ENCODE measurements at regions not wholly inside any gene's neighbourhood (a gene's known extent, or its start where the extent isn't known, plus 50 kb on each side); places are given as distances from the start of the nearest gene placed in this dataset.
A peak's percentile ranks its signal among the peaks of the same experiment; 100 is the strongest.

DNA sequence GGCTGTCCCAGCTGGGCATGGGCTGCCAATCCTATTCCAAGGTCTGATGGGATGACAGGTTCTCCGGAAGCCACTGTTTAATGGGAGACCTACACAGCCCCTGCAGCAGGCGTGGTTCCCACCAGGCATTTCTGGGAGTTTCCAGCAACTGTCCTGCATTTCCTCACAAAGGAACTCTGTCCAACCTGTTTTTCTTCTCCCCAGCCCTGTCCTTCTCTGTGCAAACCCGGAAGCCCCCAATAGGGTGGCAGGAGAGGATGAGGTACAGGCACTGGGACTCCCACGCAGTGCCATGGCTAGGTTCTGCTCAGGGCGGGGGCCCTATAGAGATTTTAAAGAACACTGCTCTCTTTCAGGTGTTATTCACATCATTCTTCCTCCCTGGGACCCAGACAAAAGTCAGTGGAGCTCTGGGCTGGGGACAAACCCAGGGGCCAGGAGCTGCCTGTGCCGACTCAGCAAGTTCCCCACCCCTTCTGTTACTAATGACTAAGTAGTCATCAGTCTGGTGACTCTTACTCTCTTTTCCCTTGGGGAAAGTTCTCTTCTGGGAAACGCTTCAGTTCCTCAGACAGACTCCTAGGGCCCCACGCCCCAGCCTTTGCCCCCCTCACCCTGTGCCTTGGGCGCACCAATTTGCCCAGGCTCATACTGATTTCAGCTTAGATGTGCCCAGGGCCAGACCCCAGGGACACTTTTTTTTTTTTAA is 97.7 kb downstream of the CD47 start:
- DNase-seq (ENCODE audit: low spot score) = no peak

DNA sequence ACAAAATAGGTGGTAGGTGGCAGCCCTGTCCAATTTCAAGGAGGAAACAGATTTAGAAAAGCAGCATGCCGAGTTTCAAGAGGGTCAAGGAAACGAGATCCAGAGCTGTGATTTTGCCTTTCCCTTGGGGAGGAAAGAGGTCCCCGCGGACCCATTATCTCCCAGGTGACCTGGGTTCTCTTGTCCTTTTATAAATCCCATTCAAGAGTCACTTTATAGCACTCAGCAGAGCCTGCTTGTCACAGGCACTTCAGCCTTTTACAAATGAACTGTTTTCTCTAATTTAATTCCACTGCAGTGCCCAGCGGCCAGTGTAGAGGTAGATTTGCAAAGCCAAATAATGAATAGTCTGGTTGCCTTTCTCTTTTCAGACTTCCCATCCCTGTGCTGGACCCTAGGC is 99.9 kb downstream of the CD47 start:
- DNase-seq (ENCODE audit: low spot score) = no peak

DNA sequence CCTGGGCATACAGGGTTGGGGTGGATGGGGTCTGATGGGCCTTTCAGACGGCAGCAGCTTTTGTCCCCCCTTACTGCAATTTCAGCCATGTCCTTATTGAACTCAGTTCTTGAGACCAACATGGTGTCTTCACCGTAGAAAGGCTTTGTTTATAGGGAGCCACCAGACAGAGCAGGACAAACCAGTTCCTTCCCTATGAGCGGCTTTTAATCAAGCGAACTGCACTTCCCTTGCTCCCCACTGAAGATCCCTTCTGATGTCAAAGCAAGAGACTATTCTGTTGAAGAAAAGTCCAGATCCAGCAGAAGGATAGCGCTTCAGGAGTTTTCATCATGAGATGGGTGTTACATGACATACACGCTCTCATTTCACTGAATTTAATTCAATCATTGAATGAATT is 100.4 kb downstream of the CD47 start:
- DNase-seq (ENCODE audit: low spot score) = no peak

DNA sequence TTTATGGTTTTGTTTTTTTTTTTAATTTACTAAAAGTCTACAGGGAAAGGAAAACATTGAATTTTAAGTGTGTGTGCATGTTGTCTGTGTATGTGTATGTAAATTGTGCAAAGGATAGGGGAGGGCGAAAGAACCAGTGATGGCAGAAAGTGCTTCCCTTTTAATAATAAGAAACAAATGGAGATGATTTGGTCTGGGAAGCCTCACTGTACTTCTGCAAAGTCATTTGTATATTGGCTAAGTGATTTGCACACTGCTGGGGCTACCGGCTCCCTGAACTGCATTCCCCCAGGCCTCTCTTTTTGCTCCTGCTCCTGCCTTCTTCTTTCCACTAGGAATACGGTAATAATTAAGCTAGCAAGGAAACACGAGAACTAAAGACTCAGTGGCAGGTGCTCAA is 101.2 kb downstream of the CD47 start:
- DNase-seq (ENCODE audit: low spot score) = no peak

DNA sequence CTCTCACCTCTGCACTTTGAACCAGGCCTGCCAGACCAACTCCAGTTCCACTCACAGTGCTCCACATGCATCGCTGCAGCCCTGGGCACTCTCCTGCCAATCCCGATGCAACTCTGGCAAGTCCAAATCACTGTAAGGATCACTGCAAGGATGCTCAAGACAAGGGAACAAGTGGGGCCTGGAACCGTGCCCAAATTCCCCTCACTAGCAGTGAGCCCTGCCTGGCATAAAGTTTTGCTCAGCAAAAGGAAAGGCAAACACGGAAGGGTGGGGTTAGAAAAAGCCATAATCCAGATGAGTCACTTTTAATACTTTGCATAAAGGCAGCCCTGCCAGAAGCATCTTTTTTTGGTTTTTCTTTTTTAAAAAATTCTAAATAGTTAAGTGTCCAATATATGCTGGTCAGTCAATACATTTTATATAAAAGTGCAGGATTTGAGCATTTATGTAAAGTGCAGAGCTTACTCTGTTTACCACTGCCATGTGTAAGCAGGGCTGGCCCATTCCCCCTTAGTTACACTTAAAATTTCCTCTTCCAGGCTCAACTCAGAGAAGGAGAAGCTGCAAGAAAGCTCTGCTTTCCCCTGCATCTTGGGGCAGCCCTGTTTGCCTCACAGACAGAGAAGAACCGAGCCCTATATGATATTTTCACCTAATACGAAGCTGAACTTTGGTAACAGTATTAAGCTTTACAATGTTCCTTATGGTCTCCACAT is 102.2 kb downstream of the CD47 start:
- DNase-seq (ENCODE audit: low spot score) = no peak

DNA sequence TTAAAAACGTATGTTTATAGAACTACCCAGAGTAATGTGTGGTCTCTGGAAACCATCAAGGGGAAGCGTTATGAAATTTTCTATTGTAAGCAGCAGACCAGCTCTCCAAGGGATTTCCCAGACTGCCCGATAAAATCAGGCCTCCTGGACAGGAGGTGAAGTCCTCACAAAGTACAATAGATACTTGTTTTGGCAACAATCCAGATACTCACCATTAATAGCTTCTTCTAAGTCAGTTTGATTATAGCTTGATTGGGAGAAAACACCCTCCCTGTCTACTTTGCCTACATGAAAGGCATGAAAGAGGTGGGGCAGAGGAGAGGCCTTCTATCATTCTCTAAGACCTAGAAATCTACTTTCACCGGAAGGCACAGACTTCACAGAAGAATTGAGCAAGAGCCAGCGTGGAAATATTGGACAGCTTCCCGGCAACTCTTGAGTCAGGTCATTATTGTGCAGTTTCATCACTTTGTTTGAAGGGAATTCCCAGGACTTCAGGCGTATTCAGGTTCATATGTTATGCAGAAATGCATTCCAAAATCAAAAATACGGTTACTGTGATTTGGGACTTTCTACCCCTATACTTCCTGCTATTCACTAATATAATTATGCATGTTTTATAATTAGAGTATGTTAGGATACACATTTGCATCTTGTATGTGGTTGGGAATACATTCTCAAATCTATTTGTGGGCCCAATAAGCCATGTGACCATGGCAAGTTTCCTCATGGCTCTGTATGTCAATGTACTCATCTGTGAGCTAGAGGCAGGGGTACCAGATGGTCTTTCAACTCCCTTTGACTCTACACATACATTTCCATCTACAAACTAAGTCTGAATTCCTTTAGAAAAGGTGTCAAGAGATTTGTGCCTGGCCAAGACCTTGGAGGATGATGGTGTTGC is 103.5 kb downstream of the CD47 start:
- DNase-seq (ENCODE audit: low spot score) = peak; percentile 40

DNA sequence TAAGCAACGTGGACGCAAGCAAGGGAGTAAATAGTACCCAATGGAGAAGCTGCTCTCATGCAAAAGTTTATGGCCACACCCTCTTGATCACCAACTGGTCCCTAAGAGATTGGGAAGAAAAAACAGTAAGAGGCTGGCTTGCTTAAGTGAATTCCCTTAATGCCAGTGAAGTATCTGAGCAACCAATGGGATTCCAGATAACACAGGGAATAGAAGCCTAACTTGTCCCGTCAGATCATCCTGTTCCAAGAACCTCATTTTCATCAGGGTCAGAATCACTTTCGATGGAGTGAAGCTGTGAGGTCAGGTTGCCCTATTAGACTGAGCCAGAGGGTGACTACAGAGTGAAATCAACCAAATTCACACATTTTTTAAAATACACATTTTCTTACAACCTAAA is 104.3 kb downstream of the CD47 start:
- DNase-seq (ENCODE audit: low spot score) = no peak

DNA sequence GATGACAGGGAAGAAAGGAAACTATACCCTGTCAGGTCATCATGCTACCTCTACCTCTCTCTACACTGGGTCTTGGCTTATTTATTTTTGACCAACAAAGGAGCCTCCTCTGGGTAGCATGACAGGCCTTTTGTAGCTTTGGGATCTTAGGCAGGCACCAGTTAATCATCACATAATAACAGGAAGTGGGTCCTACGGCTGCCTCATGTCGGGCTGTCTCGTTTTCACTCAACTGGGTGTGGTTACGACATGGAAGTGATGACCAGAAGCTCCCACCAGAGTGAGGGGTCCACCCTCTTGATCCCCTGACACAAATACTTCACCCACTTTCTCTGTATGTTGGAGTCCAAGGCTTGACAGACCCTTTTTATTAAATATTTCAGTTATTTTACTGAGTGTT is 105.3 kb downstream of the CD47 start:
- no peak for DNase-seq (ENCODE audit: low spot score)

DNA sequence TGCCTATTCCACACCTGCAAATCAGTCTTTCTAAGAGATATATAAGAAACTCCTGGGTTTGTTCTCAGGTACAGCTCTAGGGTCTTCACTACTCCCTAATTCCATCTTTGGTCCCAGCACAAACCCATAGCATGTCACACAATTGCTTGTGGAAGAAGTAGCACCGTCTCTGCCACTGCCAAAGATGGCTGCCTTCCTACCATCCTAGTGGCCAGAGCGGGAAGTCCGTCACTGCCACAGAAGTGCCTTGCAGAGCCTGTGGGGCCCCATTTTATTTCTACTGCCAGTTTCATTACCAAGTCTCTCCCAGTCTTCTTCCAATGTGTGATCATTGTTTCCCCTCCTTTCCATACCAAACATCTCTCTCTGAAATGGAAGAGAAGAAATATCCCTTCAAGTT is 107.6 kb downstream of the CD47 start:
- DNase-seq (ENCODE audit: low spot score) = no peak

DNA sequence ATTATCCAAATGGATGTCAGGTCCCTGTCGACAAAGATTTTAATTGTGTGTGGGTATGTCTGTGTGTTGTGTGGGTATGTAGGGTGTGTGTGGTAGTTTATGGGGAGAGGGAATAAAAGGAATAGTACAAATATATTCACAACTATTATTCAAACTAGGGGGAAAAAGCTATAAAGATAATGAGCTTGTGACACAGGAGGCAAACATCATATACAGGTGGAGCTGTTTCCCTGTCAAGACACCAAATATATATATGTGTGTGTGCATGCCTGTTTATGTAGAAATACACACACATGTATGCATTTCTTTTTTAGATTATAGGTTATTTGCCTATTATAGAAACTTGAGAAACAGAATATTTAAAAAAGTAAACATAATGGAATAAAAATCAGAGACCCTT is 108.7 kb downstream of the CD47 start:
- DNase-seq (ENCODE audit: low spot score) = no peak

DNA sequence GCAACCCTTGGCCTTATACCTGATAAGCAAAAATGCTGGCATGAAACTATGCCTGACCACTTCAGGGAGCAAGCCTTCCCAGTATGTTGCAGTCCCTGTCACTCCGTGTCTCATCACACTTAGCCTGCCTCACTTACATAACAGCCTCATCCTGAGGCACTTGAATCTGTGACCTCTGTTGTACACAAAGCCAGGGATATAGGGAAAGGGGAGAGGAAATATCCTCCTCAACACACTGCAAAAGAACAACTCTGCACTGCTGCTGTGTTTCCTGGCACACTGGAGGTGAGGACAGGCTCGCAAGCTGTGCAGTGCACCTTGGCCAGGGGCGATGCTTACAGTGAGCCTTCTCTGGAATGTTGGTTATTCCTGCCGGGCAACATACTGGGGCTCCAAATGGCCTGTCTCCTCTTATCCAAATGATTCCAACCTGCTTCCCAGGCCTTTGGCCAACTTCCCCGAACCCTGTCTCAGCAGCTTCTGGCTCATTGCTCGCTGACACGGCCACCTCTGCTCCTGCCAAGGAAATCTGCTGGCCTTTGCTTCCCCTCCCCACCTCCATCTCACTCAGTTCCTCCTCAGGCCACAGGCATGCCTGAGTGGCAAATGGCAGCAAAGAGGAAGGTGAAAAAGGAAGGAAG is 109.2 kb downstream of the CD47 start:
- no peak for DNase-seq (ENCODE audit: low spot score)

DNA sequence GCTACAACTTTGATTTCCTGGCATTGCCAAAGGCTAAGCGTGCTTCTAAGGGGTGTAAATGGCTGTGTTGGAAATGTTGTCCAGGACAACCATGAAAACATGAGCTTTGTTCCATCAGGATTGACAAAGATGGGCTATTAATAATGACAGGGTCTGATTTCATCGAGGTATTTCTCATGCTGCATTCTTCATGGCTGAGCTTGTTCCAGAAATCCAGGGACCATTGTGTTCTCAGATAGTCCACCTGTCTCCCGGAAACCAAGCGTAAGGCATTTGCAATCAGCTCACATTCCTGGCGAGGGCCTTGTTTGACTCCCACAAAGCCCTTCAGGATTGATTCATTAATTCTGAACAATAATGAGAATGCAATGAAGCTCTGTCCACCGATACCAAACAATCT is 111.3 kb downstream of the CD47 start:
- DNase-seq (ENCODE audit: low spot score) = no peak

DNA sequence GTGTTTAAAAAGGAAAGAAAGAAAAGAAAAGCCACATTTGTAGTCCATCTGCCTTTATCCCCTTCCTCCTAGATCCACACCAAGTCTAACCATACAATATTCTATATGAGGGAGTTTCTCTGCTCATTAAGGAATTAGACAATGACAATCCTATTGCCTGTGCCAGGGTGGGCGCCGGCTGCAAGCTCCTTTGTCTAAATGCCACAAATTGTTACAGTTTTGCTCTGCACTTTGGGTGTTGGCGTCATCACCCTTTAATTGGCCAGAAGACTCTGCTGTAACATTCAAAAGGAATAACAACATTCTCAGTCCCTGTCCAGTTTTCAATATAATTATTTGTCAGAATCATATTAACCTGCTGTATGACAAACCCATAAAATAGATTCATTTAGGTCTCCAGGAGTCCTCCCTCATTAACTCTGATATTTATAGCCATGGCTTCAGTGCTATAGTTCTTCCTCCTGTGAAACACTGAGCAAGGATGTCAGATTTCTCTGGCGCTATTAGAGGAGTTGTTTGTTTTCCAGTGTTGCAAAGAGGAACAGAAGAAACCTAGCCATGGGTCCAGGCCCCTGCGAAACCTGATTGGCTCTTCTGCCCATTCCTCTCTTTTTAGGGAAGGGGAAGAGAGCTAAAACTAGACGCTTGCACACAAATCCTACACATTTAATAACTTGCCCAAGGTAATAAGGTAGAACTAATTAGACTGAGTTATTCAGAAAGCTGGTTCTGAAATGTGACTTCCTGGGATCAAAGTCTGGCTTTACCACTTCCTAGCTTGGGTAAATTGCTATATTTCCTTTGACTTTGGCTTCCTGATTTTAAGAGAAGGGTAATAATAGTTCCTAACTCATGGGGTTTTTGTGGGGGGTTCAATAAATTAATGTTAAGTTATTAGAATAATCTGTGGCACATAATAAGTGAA is 112.4 kb downstream of the CD47 start:
- DNase-seq (ENCODE audit: low spot score) = no peak

DNA sequence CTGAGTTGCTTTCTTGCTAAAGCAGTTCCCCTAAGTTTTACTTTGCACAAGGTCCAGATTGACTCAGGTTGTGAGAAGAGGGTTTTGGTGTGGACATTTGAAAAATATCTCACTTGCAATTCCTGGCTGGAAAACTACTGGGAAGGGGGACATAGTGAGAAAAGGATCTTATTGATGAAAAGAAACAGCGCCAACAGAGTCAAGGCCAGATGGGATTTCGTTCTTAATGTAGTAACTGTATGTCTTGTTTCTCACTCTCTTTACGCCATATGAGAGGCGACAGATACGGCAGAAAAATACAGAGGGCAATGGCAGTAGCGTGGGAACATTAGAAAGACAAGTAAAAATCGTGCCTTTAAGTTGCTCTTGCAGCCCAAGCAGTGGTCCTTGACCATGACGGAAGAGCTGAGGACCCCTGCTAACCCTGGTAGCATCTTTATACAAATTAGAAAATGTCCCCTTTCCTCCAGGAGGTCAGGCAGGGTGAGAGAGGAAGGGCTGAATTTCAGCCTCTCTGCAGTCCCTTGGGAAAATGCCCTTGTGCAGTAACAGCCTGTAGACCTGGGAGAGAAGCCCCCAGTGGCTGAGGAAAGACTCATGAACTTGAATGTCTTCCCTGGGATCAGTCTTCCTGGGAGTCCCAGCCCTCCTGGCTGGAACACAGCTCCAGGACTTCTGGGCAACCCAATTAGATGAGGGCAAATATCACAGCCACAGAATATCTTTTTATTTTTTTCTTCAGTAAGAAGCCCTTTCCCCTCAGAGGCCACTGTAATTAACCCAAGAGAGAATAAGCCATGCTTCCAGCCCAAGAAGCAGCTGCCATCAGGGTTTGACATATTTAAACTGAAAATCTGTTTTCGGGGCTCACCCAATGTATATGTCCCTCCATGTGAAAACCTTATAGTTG is 113.4 kb downstream of the CD47 start:
- no peak for DNase-seq (ENCODE audit: low spot score)

DNA sequence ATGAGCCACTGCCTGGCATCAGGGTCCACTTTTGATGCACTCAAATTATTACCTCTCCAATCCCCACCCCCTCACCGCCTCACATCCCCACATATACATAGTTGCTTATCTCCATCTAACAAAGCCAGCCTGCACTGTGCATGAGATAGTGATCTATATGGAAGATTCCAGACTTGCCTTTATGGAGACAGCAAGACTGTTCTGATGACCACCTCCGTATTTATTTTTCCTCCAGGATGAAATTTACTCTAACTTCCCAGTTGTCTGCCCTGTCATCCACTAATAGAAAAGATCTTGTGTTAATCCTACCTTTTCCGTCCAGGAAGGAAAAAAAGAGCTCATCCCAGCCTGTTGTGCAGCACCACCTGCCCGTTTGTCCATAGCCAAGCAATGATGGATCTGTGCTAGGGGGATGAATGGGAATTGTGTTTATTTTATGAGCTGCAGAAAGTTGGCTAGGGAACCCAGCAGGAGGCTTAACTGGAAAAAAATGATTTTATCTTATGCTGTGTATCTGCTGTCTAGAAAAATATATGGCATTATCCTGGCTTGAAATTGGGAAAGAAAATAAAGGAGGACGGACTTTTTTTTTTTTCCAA is 114.5 kb downstream of the CD47 start:
- no peak for DNase-seq (ENCODE audit: low spot score)

DNA sequence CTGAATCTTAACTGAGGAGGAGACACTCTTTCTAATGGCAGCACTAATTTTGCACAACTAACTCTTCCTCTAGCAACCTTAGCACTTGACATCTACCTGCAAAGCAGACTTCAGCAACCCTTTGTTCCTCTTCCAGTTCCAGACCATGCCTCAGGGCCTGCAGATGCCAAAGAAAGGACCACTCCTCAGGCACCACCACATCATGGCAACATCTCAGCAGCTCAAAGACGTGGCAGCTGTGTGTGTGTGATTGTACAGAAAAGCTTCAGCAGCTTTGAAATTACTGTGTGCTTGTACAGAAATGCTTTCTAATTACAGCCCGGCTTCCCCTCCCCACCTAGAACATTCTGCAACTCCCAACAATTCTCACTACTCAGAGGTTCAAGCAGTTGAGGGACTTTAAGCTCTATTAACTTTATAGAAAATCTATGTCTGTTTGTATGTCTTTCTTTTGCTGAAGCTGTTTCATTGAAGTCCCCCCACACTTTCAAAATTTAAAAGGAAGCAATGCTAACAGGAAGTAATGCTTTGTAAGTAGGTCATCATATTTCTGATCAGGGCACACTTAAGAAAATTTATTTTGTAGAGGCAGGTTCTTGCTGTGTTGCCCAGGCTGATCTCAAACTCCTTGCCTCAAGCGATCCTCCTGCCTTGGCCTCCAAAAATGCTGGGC is 115.2 kb downstream of the CD47 start:
- no peak for DNase-seq (ENCODE audit: low spot score)

DNA sequence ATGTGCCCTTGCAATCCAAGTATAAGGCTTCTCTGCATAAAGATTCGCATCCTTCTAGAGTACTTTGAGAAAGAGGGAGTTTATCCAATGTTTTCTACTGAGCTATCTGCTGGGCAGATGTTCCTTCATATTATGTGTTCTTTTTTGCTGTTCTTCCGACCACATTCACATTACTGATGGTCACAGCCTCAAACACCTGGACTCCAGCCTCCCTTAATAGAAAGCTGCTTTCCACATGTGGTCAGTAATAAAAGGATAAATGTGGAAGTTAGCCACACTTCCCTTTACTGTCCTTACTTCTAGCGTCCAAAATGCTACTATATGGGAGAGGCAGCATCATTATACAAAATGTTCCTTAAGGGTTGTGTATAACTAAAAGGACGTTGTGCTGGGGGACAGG is 116.9 kb downstream of the CD47 start:
- DNase-seq (ENCODE audit: low spot score) = no peak

DNA sequence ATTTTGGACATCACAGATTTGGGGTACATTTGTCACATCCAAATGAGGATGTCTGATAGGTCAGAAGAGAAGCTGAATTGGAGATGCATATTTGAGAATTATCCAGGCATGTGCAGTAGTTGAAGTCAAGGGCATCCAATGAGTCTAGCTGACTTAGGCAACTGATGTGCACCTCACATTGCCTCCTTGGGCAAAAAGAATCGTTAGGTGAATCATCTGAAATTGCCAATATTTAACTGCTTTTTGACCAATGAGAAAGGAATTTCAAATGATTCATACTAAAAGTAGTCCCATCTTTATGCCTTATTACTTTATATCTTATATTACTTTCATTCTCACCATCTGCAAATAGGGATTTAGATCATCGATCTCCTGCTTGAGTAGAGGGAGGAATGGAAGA is 117.7 kb downstream of the CD47 start:
- DNase-seq (ENCODE audit: low spot score) = no peak

DNA sequence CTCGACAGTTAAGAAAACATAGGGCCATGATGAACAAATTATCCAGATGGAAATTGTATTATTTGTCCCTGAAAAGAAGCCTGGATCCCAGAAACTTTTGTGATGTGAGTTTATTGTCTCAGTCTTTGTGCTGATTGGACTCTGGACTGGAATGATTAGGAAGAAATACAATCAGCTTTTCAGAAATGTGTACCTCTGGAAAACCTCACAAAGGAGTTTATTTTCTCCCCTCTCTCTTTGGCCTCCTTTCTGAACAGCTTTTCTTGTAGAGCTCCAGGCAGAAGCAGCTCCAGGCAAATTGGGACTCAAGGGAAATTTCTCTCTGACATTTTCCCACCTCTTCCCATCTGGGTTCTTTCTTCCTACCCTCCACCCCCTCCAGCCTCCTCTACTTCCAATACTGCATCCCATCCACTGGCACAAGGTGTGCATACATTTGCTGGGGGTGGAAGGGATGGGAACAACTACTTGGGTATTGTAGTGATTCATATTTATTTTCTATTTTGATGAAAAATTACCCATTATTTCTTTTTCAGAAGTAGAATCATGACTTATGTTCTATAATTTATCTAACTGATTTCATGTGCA is 119.7 kb downstream of the CD47 start:
- DNase-seq (ENCODE audit: low spot score) = no peak
